Heart right ventricle (tissue), 16 donors: ENCODE measurements at regions not wholly inside any gene's neighbourhood (a gene's known extent, or its start where the extent isn't known, plus 50 kb on each side); places are given as distances from the start of the nearest gene placed in this dataset.

Source experiments
- ATAC-seq, 8 donors: fragments of 200-7000 bp; cut with Tn5 transposase; one replicate each; pipeline ENCODE4 v1.9.1; 2020; ENCODE audit warnings: mild to moderate bottlenecking in 8 of 8, moderate library complexity in 8 of 8, moderate number of reproducible peaks in 1 of 8
- DNase-seq, 2 donors: peaks; one replicate each; pipeline ENCODE4 v3.0.0-alpha.2; 2020
- H3K27ac ChIP-seq, 10 donors: fragments of 200-600 bp; sonication (generic) in 2 of 10; one replicate each; pipeline versions ENCODE4 v1.5.0 to v1.8.0; 2020 to 2022; ENCODE audit warnings: mild to moderate bottlenecking in 3 of 10
- H3K27me3 ChIP-seq, 7 donors: fragments of 200-600 bp; one replicate each; pipeline ENCODE4 v1.8.0; 2021 to 2022; ENCODE audit warnings: mild to moderate bottlenecking in 2 of 7
- H3K36me3 ChIP-seq, 9 donors: fragments of 200-600 bp; sonication (generic) in 1 of 9; one replicate each; pipeline versions ENCODE4 v1.5.0 to v1.8.0; 2020 to 2022; ENCODE audit warnings: mild to moderate bottlenecking in 2 of 9
- H3K4me1 ChIP-seq, 9 donors: fragments of 200-600 bp; sonication (generic) in 1 of 9; one replicate each; pipeline versions ENCODE4 v1.5.0 to v1.8.0; 2020 to 2022; ENCODE audit warnings: mild to moderate bottlenecking in 4 of 9
- H3K4me3 ChIP-seq, 10 donors: fragments of 200-600 bp; sonication (generic) in 2 of 10; one replicate each; pipeline versions ENCODE4 v1.5.0 to v1.8.0; 2020 to 2022; ENCODE audit warnings: mild to moderate bottlenecking in 7 of 10, moderate library complexity in 2 of 10
- H3K9me3 ChIP-seq, 11 donors: fragments of 200-600 bp in 10 of 11; sonication (generic) in 2 of 11; one replicate each; pipeline versions ENCODE4 v1.5.0 to v1.8.0; 2013 to 2022; ENCODE audit warnings: mild to moderate bottlenecking in 2 of 11, control low read depth in 1 of 11, moderate library complexity in 1 of 11
- CTCF ChIP-seq, 9 donors: fragments of 200-600 bp; sonication (generic) in 2 of 9; IDR thresholded peaks; one replicate each; pipeline versions ENCODE4 v1.5.0 to v1.8.0; 2021 to 2022; ENCODE audit warnings: antibody characterized with exemption in 9 of 9, mild to moderate bottlenecking in 5 of 9, moderate library complexity in 1 of 9
- WGBS, 2 donors: extraction: QIAGEN DNeasy Blood & Tissue Kit; methylation state at CpG; one replicate each; pipeline ENCODE4 v1.1.7; 2013; ENCODE audit warnings: inconsistent platforms in 1 of 2; 5-methylcytosine and 5-hydroxymethylcytosine counted together
- intact Hi-C, 10 donors: fragments of 100-400 bp; cut with DNase I; formaldehyde crosslinking; loops; one replicate each; pipeline versions ENCODE4 v1.11.1 to v1.14.2; 2022
- donor health status: Arrhythmogenic right ventricular cardiomyopathy.
- donor health status: ischemic (EF 13 %, LVEDD 7.1; RV severe dilation, severe dysfunction).
- donor health status: healthy with polysubstance abuse.
- donor health status: DM: no; HTN: yes; CAD: no.
- donor health status: DM: no; HTN: no; CAD: no.
- donor health status: ischemic (EF 25% LVEDD 6.9; RV normal size, moderate dysfunction).
- donor health status: ischemic (EF 25% LVEDD 5.7; RV mildly dilated, moderate dysfunction).
- donor health status: healthy.
- donor health status: DM: yes; HTN: yes; CAD: no.
- donor health status: Ischemic cardiomyopathy.
- donor health status: ischemic (EF 35%, LVEDD 5.7; RV mildly dilated, moderate dysfunction).
- donor health status: nonischemic (EF 11% LVEDD 7.7; RV severe dilation, severe dysfunction).
- donor health status: DM: yes; HTN: yes; CAD: no.
- donor health status: PGD.
- donor health status: ischemic (EF 29% LVEDD 5.4; RV normal size, mild dysfunction).
- donor health status: nonischemic (EF 23%, LVEDD 6.1; RV moderate dilation, normal function).

GRCh38 chr9:38342532-38342931, 50.0 kb upstream of the ALDH1B1 start:
- ATAC-seq: no peak
- peaks cover 0 to 9% (median 0%) of the 10 kb centered on the region in 7 donors for H3K27me3 ChIP-seq
- intact Hi-C loops: loop anchor here in 3 of 10 donors (10.0 kb wide), 3 partner anchors 48 to 258 kb away; no protein-coding TSS in a partner anchor
- DNase-seq: no peak
- H3K27ac ChIP-seq: no peak overlapping the region
- TF ChIP-seq CTCF (IDR thresholded peaks at IDR 0.05): no peak
- no peaks in the 10 kb centered on the region for H3K36me3 ChIP-seq
- H3K4me1 ChIP-seq: peaks cover 0 to 11% (median 0%) of the 10 kb centered on the region in 9 donors
- WGBS, 2 donors: 60 to 82% methylated on average over 3 of the region's 3 CpGs
- H3K4me3 ChIP-seq: no peak overlapping the region
- no peaks in the 10 kb centered on the region for H3K9me3 ChIP-seq

GRCh38 chr9:38342096-38342495, 50.4 kb upstream of the ALDH1B1 start:
- H3K4me3 ChIP-seq: no peak overlapping the region
- no peaks in the 10 kb centered on the region for H3K36me3 ChIP-seq
- H3K27ac ChIP-seq: no peak overlapping the region
- peaks cover 0 to 11% (median 0%) of the 10 kb centered on the region in 9 donors for H3K4me1 ChIP-seq
- TF ChIP-seq CTCF (IDR thresholded peaks at IDR 0.05): no peak
- peaks cover 0 to 9% (median 0%) of the 10 kb centered on the region in 7 donors for H3K27me3 ChIP-seq
- intact Hi-C loops: loop anchor here in 3 of 10 donors (10.0 kb wide), 3 partner anchors 47 to 257 kb away; no protein-coding TSS in a partner anchor
- WGBS, 2 donors: 88 to 91% methylated on average over 4 of the region's 4 CpGs
- DNase-seq: no peak
- no peaks in the 10 kb centered on the region for H3K9me3 ChIP-seq
- no peak for ATAC-seq

GRCh38 chr9:38339496-38339895, 53.0 kb upstream of the ALDH1B1 start:
- DNase-seq (no peak), ATAC-seq (peak; percentile 50 to 73 (median 68))
- Histone ChIP-seq H3K36me3 (no peaks in the 10 kb centered on the region), H3K9me3 (no peaks in the 10 kb centered on the region), H3K27me3 (peaks cover 0 to 5% (median 0%) of the 10 kb centered on the region in 7 donors), H3K4me3 (no peak overlapping the region), H3K4me1 (peaks cover 0 to 11% (median 0%) of the 10 kb centered on the region in 9 donors), H3K27ac (peak overlapping the region in 2 of 10 donors; percentile 22 to 60)
- intact Hi-C loops: no loop called here
- TF ChIP-seq CTCF (IDR thresholded peaks at IDR 0.05): no peak
- WGBS, 2 donors: 69 to 86% methylated on average over 2 of the region's 2 CpGs

GRCh38 chr9:38339087-38339486, 53.4 kb upstream of the ALDH1B1 start:
- intact Hi-C loops: no loop called here
- Histone ChIP-seq H3K27ac (peak overlapping the region in 2 of 10 donors; percentile 22 to 60), H3K4me3 (no peak overlapping the region), H3K4me1 (peaks cover 0 to 11% (median 0%) of the 10 kb centered on the region in 9 donors), H3K36me3 (no peaks in the 10 kb centered on the region), H3K27me3 (peaks cover 0 to 5% (median 0%) of the 10 kb centered on the region in 7 donors), H3K9me3 (no peaks in the 10 kb centered on the region)
- TF ChIP-seq CTCF (IDR thresholded peaks at IDR 0.05): no peak
- DNase-seq (peak in 1 of 2 donors; percentile 6), ATAC-seq (peak in 7 of 8 donors; percentile 16 to 68 (median 40))
- WGBS, 2 donors: 35 to 40% methylated on average over 3 of the region's 3 CpGs
